Smooth muscle cell (in vitro differentiated cells): ENCODE measurements at regions not wholly inside any gene's neighbourhood (a gene's known extent, or its start where the extent isn't known, plus 50 kb on each side); places are given as distances from the start of the nearest gene placed in this dataset.

ENCODE experiments used
- DNase-seq: peaks from one replicate; lab custom pipeline; 2025; ENCODE audit not compliant: unreplicated experiment; lab: John Stamatoyannopoulos, UW
- H2AFZ ChIP-seq: fragments of 200-600 bp; sonication (generic); 2 replicates; pipeline ENCODE4 v1.6.0; 2016; ENCODE audit warnings: antibody characterized with exemption, low read depth, mild to moderate bottlenecking
- H3F3A ChIP-seq: fragments of 200-600 bp; sonication (generic); 2 replicates; pipeline ENCODE4 v1.6.0; 2017; ENCODE audit warnings: antibody characterized with exemption, low read depth
- H3K27ac ChIP-seq: fragments of 200-600 bp; sonication (generic); 2 replicates; pipeline ENCODE4 v1.5.1; 2016; ENCODE audit warnings: low read depth, mild to moderate bottlenecking
- H3K27me3 ChIP-seq: fragments of 200-600 bp; sonication (generic); 2 replicates; pipeline ENCODE4 v1.6.1; 2016; ENCODE audit warnings: low read depth, mild to moderate bottlenecking
- H3K36me3 ChIP-seq: fragments of 200-600 bp; sonication (generic); 2 replicates; pipeline ENCODE4 v1.5.1; 2016; ENCODE audit warnings: low read depth
- H3K4me1 ChIP-seq: fragments of 200-600 bp; sonication (generic); 2 replicates; pipeline ENCODE4 v1.5.1; 2016; ENCODE audit warnings: low read depth
- H3K4me2 ChIP-seq: fragments of 200-600 bp; sonication (generic); 2 replicates; pipeline ENCODE4 v1.6.0; 2016; ENCODE audit warnings: mild to moderate bottlenecking
- H3K4me3 ChIP-seq: fragments of 200-600 bp; sonication (generic); 2 replicates; pipeline ENCODE4 v1.5.1; 2016; ENCODE audit warnings: mild to moderate bottlenecking
- H3K79me2 ChIP-seq: fragments of 200-600 bp; sonication (generic); 2 replicates; pipeline ENCODE4 v1.6.0; 2016; ENCODE audit warnings: low read depth, mild to moderate bottlenecking
- H3K9ac ChIP-seq: fragments of 200-600 bp; sonication (generic); 2 replicates; pipeline ENCODE4 v1.6.0; 2016; ENCODE audit warnings: low read depth
- H3K9me3 ChIP-seq: fragments of 200-600 bp; sonication (generic); replicated peaks from 2 replicates; pipeline ENCODE4 v1.5.1; 2016; ENCODE audit warnings: low read depth
- H4K20me1 ChIP-seq: fragments of 200-600 bp; sonication (generic); 2 replicates; pipeline ENCODE4 v1.6.0; 2016; ENCODE audit warnings: low read depth
- WGBS: methylation state at CpG from one replicate; pipeline ENCODE4 v1.1.7; 2016; ENCODE audit warnings: low lambda C conversion rate; 5-methylcytosine and 5-hydroxymethylcytosine counted together
- TF ChIP-seq, protein P1 (sequence below): fragments of 200-600 bp; sonication (generic); IDR thresholded peaks from 2 replicates; pipeline ENCODE4 v1.5.1; 2017; ENCODE audit warnings: borderline replicate concordance, mild to moderate bottlenecking, antibody characterized with exemption; ENCODE audit not compliant: insufficient read depth, poor library complexity, severe bottlenecking

DNA sequence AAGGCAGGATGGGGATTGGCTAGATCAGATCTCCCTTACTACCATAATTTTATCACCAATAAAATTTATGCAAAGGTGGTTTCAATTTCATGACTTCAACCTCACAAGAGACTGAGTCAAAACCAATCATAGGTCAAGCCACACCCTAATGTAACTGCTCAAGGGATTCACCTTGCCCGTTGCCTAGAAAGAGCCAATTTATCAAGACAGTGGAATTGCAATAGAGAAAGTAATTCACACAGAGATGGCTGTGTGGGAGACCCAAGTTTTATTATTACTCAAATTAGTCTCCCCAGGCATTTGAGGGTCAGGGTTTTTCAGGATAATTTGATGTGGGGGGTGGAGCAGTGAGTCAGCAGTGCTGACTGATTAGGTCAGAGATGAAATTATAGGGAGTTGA is 340.6 kb downstream of the RND3 start:
- Histone ChIP-seq H3K36me3 (no peaks in the 10 kb centered on the region), H3K9ac (no peak overlapping the region), H3K27ac (no peak overlapping the region), H2AFZ (no peak overlapping the region), H3K4me2 (no peak overlapping the region), H3K9me3 (no peaks in the 10 kb centered on the region), H3K4me1 (no peaks in the 10 kb centered on the region), H3K79me2 (no peaks in the 10 kb centered on the region), H3K27me3 (no peaks in the 10 kb centered on the region), H4K20me1 (no peaks in the 10 kb centered on the region), H3K4me3 (no peak overlapping the region), H3F3A (no peaks in the 10 kb centered on the region)
- DNase-seq, result no peak
- WGBS, result 80% methylated on average over 1 of the region's 1 CpG
- TF ChIP-seq, protein P1, sequence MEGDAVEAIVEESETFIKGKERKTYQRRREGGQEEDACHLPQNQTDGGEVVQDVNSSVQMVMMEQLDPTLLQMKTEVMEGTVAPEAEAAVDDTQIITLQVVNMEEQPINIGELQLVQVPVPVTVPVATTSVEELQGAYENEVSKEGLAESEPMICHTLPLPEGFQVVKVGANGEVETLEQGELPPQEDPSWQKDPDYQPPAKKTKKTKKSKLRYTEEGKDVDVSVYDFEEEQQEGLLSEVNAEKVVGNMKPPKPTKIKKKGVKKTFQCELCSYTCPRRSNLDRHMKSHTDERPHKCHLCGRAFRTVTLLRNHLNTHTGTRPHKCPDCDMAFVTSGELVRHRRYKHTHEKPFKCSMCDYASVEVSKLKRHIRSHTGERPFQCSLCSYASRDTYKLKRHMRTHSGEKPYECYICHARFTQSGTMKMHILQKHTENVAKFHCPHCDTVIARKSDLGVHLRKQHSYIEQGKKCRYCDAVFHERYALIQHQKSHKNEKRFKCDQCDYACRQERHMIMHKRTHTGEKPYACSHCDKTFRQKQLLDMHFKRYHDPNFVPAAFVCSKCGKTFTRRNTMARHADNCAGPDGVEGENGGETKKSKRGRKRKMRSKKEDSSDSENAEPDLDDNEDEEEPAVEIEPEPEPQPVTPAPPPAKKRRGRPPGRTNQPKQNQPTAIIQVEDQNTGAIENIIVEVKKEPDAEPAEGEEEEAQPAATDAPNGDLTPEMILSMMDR, result no peak

DNA sequence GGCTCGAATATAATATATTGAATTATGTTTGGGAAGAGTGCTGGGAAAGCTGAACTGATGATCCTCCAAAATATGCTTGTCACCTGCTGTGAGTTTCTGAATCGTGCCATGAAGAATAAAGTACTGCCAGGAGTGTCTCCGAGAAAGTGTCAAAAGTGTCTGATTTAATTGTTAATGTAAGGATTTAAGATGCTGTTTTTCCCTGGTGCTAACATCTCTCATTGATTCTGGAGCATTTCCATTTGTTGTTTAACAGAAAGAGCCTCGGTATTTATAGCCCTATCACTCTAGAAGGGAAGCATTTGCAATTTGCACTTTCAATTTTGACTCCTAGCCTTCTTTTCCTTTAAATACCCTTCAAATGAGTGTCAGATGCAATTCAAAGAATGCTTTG is 342.2 kb downstream of the RND3 start:
- TF ChIP-seq, protein P1, result no peak
- WGBS, result 91% methylated on average over 4 of the region's 4 CpGs
- no peak overlapping the region for H2AFZ ChIP-seq
- no peak overlapping the region for H3K9ac ChIP-seq
- H3K27me3 ChIP-seq, result no peaks in the 10 kb centered on the region
- H3K4me2 ChIP-seq, result no peak overlapping the region
- no peak overlapping the region for H3K27ac ChIP-seq
- H4K20me1 ChIP-seq, result no peaks in the 10 kb centered on the region
- no peaks in the 10 kb centered on the region for H3K79me2 ChIP-seq
- H3K4me1 ChIP-seq, result no peaks in the 10 kb centered on the region
- no peaks in the 10 kb centered on the region for H3K9me3 ChIP-seq
- DNase-seq, result no peak
- no peaks in the 10 kb centered on the region for H3F3A ChIP-seq
- no peaks in the 10 kb centered on the region for H3K36me3 ChIP-seq
- no peak overlapping the region for H3K4me3 ChIP-seq

DNA sequence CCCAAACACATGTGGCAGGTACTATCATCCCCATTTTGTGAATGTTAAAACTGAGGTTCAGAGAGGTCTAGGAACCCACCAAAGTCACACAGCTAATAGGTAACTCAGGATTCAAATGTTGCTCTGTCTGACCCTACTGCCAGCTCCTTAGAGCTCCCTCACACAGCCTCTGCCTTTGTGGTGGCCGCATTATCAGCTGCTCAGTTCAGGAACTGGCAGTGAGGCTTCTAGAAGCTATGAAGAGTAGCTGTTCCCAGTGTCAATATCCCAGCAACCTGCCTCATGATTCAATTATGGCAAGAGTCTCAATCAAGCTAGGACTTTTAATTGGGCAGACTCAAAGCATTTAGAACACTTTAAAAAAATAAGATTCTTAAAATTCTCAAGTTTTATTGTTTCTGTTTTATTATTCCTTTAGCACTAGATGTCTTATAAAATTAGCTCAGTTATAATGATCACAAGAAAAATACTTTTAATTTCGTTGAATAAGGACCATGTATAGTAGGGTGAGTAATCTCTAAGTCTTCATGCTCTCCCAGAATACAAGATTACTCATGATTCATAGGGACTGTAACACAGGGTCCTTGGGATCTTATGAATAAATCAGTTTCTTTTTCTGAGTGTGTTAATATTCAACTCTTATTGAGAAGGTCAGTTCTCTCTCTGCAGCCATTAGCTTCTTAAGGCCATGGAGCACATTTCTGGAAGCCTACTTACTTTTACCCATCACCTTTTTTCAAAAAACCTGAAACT is 342.7 kb downstream of the RND3 start:
- H3K4me2 ChIP-seq, result no peak overlapping the region
- no peak overlapping the region for H2AFZ ChIP-seq
- H3K79me2 ChIP-seq, result no peaks in the 10 kb centered on the region
- DNase-seq, result no peak
- H3K27ac ChIP-seq, result no peak overlapping the region
- no peaks in the 10 kb centered on the region for H3K27me3 ChIP-seq
- no peak overlapping the region for H3K4me3 ChIP-seq
- no peaks in the 10 kb centered on the region for H4K20me1 ChIP-seq
- 85% methylated on average over 2 of the region's 2 CpGs for WGBS
- no peaks in the 10 kb centered on the region for H3K4me1 ChIP-seq
- no peaks in the 10 kb centered on the region for H3K9me3 ChIP-seq
- no peaks in the 10 kb centered on the region for H3K36me3 ChIP-seq
- TF ChIP-seq, protein P1, result no peak
- H3F3A ChIP-seq, result no peaks in the 10 kb centered on the region
- H3K9ac ChIP-seq, result no peak overlapping the region

DNA sequence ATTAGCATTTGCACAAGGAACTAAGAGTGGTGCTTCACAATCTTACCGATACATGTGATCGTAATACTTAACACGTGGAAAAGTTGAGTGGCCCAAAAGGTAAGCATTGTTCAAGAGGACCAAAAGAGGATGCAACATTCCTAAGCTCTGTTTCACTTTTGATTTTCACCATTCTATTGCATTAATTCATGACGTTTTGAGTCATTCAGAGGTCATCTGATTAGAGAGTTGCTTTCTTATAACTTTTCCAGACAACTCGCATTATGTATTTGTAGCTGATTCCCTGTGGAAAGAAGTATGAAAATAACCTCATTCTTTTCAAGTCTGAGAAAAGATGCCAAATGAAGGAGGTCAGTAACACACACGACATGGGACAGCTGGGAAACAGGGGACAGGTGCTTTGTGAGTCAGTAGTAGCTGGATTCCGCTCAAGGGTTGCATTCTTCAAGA is 344.4 kb downstream of the RND3 start:
- Histone ChIP-seq H3K4me1 (no peaks in the 10 kb centered on the region), H3K27me3 (no peaks in the 10 kb centered on the region), H3K79me2 (no peaks in the 10 kb centered on the region), H3K4me2 (peak overlapping the region; percentile 6), H4K20me1 (no peaks in the 10 kb centered on the region), H3F3A (no peaks in the 10 kb centered on the region), H2AFZ (no peak overlapping the region), H3K27ac (peak overlapping the region; percentile 91), H3K36me3 (no peaks in the 10 kb centered on the region), H3K4me3 (no peak overlapping the region), H3K9me3 (no peaks in the 10 kb centered on the region), H3K9ac (peak overlapping the region; percentile 82)
- 77% methylated on average over 7 of the region's 7 CpGs for WGBS
- DNase-seq, result no peak
- TF ChIP-seq, protein P1, result no peak
